Epithelial cell of proximal tubule (primary cell): ENCODE measurements at regions not wholly inside any gene's neighbourhood (a gene's known extent, or its start where the extent isn't known, plus 50 kb on each side); places are given as distances from the start of the nearest gene placed in this dataset.

Source experiments
- DNase-seq: peaks from one replicate; pipeline ENCODE4 v3.0.0-alpha.2; 2011; ENCODE audit warnings: low read depth
- H3K4me3 ChIP-seq: 2 replicates; pipeline ENCODE4 v1.5.1; 2011; ENCODE audit warnings: low read depth, mild to moderate bottlenecking, low read length
- CTCF ChIP-seq: conservative IDR thresholded peaks from 2 replicates; pipeline ENCODE4 v1.5.1; 2012; ENCODE audit warnings: low read depth, mild to moderate bottlenecking, low read length

GRCh38 chr1:4530166-4530785, 124.1 kb upstream of the AJAP1 start:
- no peak overlapping the region for H3K4me3 ChIP-seq
- no peak for TF ChIP-seq CTCF
- DNase-seq = no peak

GRCh38 chr1:4531842-4532241, 122.6 kb upstream of the AJAP1 start:
- no peak for DNase-seq
- no peak overlapping the region for H3K4me3 ChIP-seq
- no peak for TF ChIP-seq CTCF

GRCh38 chr1:4532656-4533055, 121.8 kb upstream of the AJAP1 start:
- no peak for DNase-seq
- no peak for TF ChIP-seq CTCF
- no peak overlapping the region for H3K4me3 ChIP-seq

- H3K4me3 ChIP-seq = no peak overlapping the region
- no peak for TF ChIP-seq CTCF
- no peak for DNase-seq
These were observed 107.5 kb upstream of the AJAP1 start for GRCh38 chr1:4546911-4547310.

GRCh38 chr1:4549930-4550329, 104.5 kb upstream of the AJAP1 start:
- no peak for TF ChIP-seq CTCF
- H3K4me3 ChIP-seq = no peak overlapping the region
- no peak for DNase-seq

- TF ChIP-seq CTCF = no peak
- no peak for DNase-seq
- no peak overlapping the region for H3K4me3 ChIP-seq
These were observed 103.5 kb upstream of the AJAP1 start for GRCh38 chr1:4550941-4551340.

- TF ChIP-seq CTCF = no peak
- H3K4me3 ChIP-seq = no peak overlapping the region
- no peak for DNase-seq
These were observed 102.7 kb upstream of the AJAP1 start for GRCh38 chr1:4551706-4552105.
